GM21423 (cell line): ENCODE measurements at regions not wholly inside any gene's neighbourhood (a gene's known extent, or its start where the extent isn't known, plus 50 kb on each side); places are given as distances from the start of the nearest gene placed in this dataset.

Experiments used
- ATAC-seq: cut with Tn5 transposase; IDR thresholded peaks from one replicate; pipeline ENCODE4 v1.9.1; 2021; ENCODE audit warnings: mild to moderate bottlenecking, moderate library complexity; ENCODE audit not compliant: unreplicated experiment

DNA sequence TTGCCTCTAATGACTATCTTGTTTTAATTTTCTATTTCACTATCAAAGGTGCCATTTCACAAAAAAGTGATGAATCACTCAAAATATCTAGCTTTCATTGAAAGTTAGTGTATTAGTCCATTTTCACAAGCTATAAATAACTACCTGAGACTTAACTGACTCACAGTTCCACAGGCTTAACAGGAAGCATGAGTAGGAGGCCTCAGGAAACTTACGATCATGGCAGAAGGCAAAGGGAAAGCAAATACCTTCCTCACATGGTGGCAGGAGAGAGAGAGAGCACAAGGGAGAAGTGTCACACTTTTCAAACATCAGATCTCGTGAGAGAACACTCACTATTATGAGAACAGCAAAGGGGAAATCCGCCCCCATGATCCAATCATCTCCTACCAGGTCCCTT, 1220.4 kb upstream of the ZEB2 start:
- no peak for ATAC-seq

DNA sequence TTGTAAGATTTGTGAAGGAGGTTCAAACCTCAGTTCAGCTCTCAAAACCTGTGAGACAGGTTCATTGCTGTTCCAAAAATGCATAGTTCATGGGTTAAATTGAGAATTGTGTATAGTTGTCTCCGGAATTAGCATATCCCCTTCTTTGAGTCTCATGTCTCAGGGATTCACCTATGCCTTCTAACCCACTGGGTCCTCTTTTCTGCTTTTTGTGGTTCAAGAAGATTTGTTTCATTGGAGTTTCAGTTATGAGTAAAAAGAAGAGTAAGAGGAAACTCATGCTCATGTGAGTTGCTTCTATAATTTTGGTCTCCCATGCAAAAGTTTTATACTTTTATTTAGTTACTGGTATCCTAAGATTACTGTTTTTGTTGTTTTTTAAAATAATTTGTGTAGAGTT, 1219.8 kb upstream of the ZEB2 start:
- ATAC-seq: peak; percentile 74

DNA sequence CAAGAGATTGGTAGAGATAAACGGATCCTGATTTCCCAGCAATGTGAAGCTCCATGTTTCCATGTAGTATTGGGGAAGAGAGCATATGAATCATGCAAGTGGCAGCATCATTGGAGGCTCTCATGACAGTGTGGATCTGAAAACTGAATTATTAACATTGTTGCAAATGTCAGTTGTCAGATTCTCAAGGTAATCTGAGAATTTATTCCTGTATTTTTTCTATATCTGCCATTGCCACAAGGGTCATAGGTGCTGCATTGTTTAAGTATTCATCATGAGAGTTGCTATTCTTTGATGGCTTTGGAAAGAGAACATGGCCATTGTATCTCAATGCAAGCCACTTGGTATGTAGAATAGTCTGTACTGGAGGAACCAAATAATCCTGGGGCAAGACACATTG, 1217.0 kb upstream of the ZEB2 start:
- no peak for ATAC-seq

DNA sequence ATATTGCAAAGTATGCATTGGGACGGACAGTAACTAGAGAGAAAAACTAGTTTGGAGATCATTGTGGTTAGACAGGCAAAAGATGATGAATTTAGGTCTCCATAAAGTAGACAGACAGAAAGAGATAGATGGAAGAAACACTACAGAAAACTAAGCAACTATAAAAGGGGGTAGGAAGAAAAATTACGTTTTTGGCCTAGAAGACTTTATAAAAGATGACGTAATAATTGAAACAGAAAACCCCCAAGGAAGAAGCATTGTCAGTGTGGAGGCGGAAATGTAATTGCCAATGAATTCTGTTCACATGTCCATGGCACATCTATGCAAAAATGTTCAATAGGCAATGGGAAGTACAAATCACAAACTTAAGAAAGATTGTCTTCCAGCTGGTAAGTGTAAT, 1211.5 kb upstream of the ZEB2 start:
- ATAC-seq: no peak

GRCh38 chr2:145729993-145730770, 1210.3 kb upstream of the ZEB2 start:
- ATAC-seq: no peak

- ATAC-seq: no peak
Measured at GRCh38 chr2:145729481-145729880, 1209.6 kb upstream of the ZEB2 start.

- no peak for ATAC-seq
Measured at GRCh38 chr2:145728511-145728910, 1208.6 kb upstream of the ZEB2 start.

DNA sequence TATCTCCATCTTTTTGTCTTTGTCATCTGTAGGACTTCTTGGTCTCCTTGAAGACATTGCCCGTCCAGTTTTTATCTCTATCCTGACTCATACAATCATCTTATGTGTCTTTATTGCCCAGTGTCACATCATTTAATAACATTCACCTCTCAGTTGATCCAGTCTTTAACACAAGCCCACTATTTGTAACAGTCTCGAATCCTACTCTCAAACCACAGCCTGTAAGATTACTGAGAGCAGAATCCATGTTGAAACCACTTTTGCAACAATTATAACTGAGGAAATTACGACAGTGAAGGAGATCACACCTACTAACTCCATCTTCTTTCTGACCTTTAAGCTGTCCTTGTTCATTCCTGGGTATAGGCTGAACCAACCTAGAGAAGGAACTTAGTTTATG, 1206.0 kb upstream of the ZEB2 start:
- ATAC-seq: no peak

DNA sequence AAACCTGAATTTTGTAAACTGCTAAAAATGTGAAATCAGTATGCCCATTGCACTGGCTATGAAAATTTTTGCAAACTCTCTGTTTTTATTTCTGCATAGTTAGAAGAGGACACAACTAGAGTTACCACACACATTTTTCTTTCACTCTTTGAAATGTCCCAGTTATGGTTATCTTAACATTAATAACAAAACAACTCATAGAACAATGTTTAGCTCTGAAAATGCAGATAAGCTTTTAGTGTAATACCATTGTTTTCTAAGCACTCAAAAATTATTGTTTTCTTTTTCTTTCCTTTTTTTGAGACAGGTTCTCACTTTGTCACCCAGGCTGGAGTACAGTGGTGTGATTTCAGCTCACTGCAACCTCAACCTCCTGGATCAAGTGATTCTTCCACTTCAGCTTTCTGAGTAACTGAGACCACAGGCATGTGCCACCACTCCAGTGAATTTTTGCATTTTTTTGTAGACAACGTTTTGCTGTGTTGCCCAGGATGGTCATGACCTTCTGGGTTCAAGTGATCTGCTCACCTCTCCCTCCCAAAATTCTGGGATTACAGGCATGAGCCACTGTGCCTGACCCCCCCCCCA, 1204.5 kb upstream of the ZEB2 start:
- ATAC-seq: no peak

GRCh38 chr2:145723872-145724271, 1204.0 kb upstream of the ZEB2 start:
- ATAC-seq: no peak

DNA sequence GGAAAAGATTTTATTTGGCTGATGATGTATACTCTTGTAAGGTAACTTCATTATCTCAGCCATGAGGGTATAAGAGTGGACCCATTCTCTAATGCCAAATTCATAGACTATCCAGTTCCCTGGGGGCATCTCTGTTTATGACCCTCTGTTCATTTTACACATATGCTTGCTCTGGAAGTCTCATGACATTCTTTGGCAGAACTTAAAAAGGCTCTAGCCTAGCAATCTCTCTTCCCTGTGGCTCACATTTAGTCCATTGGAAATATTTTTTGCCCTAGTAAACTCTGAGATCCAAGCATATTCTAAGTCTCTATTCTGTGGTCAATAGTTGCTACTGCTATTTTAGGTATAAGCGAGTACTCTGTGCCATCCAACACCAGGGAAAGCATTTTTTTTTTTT, 1201.8 kb upstream of the ZEB2 start:
- no peak for ATAC-seq

- ATAC-seq: no peak
Measured at GRCh38 chr2:145715601-145716000, 1195.7 kb upstream of the ZEB2 start.

DNA sequence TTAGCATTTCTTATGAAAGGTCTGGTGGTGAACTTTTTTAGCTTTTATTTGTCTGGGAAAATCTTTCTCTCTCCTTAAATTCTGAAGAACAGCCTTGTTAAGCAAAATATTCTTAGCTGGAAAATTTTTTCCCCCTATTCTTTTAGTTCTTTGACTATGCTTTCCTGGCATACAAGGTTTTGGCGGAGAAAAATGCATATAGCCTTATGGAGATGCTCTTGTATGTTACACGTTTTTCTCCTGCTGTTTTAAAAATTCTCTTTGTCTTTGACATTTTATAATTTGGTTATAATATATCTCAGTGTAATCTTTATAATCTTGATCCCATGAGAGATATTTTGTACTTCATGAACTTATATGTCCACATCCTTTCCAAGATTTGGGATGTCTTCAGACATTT, 1190.4 kb upstream of the ZEB2 start:
- ATAC-seq: no peak

- ATAC-seq: no peak
Measured at GRCh38 chr2:145702305-145702704, 1182.4 kb upstream of the ZEB2 start.

- ATAC-seq: peak; percentile 96
Measured at GRCh38 chr2:145692971-145693478, 1173.1 kb upstream of the ZEB2 start.

DNA sequence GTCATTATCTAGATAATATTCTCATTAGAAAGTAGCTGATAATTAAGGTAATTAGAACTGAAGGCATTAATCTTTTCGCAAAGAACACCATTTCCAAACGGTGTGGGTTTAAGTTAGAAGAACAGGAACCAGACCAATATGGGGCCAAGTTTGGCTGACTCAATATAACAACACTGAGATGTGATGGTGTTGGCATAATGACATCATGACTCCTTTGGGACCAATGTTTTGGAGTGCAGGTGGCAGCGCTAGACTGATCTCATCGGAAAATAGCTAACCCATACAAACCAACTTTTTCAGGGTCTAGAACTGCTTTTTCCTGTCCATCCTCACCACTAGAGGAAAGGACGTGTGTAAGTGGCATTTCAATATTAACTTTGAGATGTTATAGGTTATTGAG, 1171.7 kb upstream of the ZEB2 start:
- no peak for ATAC-seq

DNA sequence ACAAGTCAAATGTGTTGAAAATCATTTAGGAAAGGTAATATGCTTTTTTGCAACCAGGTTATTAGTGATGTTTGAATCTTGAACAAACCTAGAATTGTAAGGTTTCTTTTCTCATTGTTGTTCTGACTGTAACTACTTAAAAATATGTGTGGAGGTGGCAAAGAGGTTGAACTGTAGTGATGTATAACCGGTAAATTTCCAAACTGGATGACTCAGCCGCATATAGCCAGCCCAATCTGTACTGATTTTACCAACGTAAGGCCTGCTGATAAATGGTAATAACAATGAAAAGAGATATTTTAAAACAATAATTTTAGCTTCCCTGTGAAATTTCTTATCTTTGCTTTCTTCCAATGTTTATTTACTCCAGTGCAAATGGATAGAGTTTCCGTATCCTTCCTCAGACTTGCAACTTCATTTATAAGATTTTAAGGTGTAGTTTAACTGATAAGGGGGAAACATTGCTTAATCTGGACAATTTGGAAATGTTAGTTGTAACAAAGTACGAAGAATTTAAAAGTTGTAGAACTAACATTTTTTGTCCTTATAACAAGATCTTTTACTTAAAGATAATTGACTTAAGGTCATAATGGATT, 1170.4 kb upstream of the ZEB2 start:
- ATAC-seq: no peak

DNA sequence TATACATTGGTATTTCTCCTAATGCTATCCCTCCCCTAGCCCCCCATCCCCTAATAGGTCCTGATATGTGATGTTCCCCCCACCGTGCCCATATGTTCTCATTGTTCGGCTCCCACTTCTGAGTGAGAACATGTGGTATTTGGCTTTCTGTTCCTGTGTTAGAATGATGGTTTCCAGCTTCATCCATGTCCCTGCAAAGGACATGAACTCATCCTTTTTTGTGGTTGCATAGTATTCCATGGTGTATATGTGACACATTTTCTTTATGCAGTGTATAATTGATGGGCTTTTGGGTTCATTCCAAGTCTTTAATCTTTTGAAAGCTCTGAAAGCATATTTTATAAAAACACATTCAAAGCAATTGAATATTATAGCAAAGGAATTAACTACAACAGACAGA, 1169.4 kb upstream of the ZEB2 start:
- ATAC-seq: no peak

- no peak for ATAC-seq
Measured at GRCh38 chr2:145688156-145688555, 1168.2 kb upstream of the ZEB2 start.

DNA sequence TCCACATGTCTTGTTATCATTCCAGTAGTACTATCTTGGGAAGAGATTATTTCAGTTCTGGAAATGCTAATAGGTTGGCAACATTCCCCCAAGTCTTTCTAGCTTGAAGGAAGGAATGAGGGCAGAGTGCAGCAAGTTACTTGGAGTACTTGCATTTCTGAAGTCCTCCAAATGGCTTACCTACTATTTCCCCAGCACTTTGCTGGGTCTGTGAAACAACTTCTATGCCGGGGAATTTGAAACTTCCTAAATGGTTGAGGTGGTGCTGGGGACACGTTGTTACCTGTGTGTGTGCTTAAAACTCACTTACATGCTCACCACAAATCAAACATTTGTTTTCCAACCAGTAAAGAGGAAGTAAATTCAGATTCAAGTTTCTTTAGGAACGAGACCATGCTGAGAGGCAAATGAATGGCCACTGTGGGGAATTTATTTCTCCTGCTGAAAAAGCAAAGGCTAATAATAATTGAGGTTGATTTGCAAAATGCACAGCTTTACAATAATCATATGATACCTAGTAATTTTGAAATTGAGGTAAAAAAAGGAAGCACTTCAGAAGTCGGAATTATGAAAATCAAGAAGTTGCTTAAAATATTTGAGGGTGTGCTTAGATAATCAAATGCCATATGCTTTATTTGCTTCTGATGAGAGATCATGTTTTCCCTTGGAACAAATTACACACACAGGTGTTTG, 1167.7 kb upstream of the ZEB2 start:
- no peak for ATAC-seq

DNA sequence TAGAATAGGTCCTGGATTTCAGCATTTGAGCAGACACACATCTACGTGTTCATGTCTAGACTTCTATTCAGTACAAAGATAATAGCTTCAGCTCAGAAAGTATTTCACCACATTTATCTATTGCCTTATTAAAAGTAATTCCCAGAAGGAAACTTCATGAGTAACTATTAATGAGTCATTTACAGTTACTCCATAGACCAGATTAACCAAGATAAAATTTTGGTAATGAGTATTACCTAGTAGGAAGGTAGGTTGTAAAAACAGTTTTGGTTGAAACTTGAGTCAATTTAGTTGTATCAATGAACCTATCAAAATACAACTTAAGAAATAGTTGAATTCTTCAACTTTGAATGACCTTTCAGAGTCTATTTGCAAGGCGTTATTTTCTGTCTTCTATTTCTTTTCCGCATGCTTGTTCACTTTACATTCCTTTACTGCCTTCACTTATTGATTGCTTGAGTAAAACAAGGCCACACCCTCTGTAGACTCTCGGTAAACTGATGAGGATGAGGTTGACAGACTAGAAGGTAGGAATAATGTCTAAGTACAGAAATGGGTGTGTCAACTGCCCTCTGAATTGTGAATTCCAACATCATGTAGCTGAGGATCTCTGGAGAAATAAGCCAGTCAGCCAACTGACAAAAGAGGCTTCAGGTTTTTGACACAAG, 1165.6 kb upstream of the ZEB2 start:
- ATAC-seq: no peak
